ENCODE measurements at regions not wholly inside any gene's neighbourhood (a gene's known extent, or its start where the extent isn't known, plus 50 kb on each side); places are given as distances from the start of the nearest gene placed in this dataset.

GRCh38 chr11:114847306-114847975 is 169.1 kb downstream of the NXPE2 start:
- H3K27me3 ChIP-seq (ENCODE audit: insufficient read depth, low read length): no peaks in the 10 kb centered on the region
- no peaks in the 10 kb centered on the region for H3K36me3 ChIP-seq (ENCODE audit: control insufficient read depth in 1 of 2, insufficient read depth in 2 of 2, low read length in 2 of 2)
- peaks cover 0 to 4% of the 10 kb centered on the region in 2 experiments; a peak in 2 of 4 replicates for H3K9me3 ChIP-seq (ENCODE audit: control insufficient read depth in 1 of 2, insufficient read depth in 1 of 2, low read depth in 1 of 2, low read length in 2 of 2)
- BruUV-seq (replicated peaks): no TSS peak
- intact Hi-C loops (cut with micrococcal nuclease): no loop called here
- no peak overlapping the region for H3K27ac ChIP-seq (ENCODE audit: low read depth, low read length)
- DNase-seq (ENCODE audit: low read depth, low spot score) (no peak), ATAC-seq (no peak)
- H3K9me2 ChIP-seq (ENCODE audit: insufficient read depth): no peaks in the 10 kb centered on the region
- H2AFZ ChIP-seq (ENCODE audit: low read depth, low read length, poor library complexity, severe bottlenecking): no peak overlapping the region
- ChIA-PET POLR2A (no interaction called here), RAD21 (ENCODE audit: low non-redundant PET in 1 of 2, low total read pairs in 2 of 2, uncharacterized antibody in 2 of 2, unreplicated experiment in 2 of 2) (no interaction called here), CTCF (no interaction called here)
- H3K4me2 ChIP-seq (ENCODE audit: low read length): no peak overlapping the region
- no peak overlapping the region for H3K4me3 ChIP-seq (replicated peaks in 1 of 2; ENCODE audit: low read depth in 1 of 2, low read length in 2 of 2)
- H3K9ac ChIP-seq (ENCODE audit: low read length): no peak overlapping the region
- no peaks in the 10 kb centered on the region for H3K79me2 ChIP-seq (ENCODE audit: insufficient read depth, low read length)
- H3K4me1 ChIP-seq (ENCODE audit: control insufficient read depth in 1 of 2, insufficient read depth in 2 of 2, low read length in 2 of 2): no peaks in the 10 kb centered on the region
- H4K20me1 ChIP-seq (ENCODE audit: insufficient read depth): no peaks in the 10 kb centered on the region
- TF ChIP-seq REST (IDR thresholded peaks at IDR 0.05; ENCODE audit: low read depth) (no peak), ZNF274 (IDR thresholded peaks at IDR 0.05; ENCODE audit: low read depth, low read length) (no peak)

GRCh38 chr11:114848027-114848426 is 169.7 kb downstream of the NXPE2 start:
- H3K27me3 ChIP-seq (ENCODE audit: insufficient read depth, low read length): no peaks in the 10 kb centered on the region
- ChIA-PET CTCF (no interaction called here), POLR2A (no interaction called here), RAD21 (ENCODE audit: low non-redundant PET in 1 of 2, low total read pairs in 2 of 2, uncharacterized antibody in 2 of 2, unreplicated experiment in 2 of 2) (no interaction called here)
- no TSS peak for BruUV-seq (replicated peaks)
- no peaks in the 10 kb centered on the region for H3K4me1 ChIP-seq (ENCODE audit: control insufficient read depth in 1 of 2, insufficient read depth in 2 of 2, low read length in 2 of 2)
- no peaks in the 10 kb centered on the region for H3K79me2 ChIP-seq (ENCODE audit: insufficient read depth, low read length)
- H3K9ac ChIP-seq (ENCODE audit: low read length): no peak overlapping the region
- H3K4me2 ChIP-seq (ENCODE audit: low read length): no peak overlapping the region
- no peaks in the 10 kb centered on the region for H3K9me2 ChIP-seq (ENCODE audit: insufficient read depth)
- intact Hi-C loops (cut with micrococcal nuclease): no loop called here
- no peaks in the 10 kb centered on the region for H3K36me3 ChIP-seq (ENCODE audit: control insufficient read depth in 1 of 2, insufficient read depth in 2 of 2, low read length in 2 of 2)
- H3K9me3 ChIP-seq (ENCODE audit: control insufficient read depth in 1 of 2, insufficient read depth in 1 of 2, low read depth in 1 of 2, low read length in 2 of 2): peaks cover 0 to 4% of the 10 kb centered on the region in 2 experiments; a peak in 2 of 4 replicates
- no peaks in the 10 kb centered on the region for H4K20me1 ChIP-seq (ENCODE audit: insufficient read depth)
- no peak for DNase-seq (ENCODE audit: low read depth, low spot score)
- no peak overlapping the region for H3K4me3 ChIP-seq (replicated peaks in 1 of 2; ENCODE audit: low read depth in 1 of 2, low read length in 2 of 2)
- H2AFZ ChIP-seq (ENCODE audit: low read depth, low read length, poor library complexity, severe bottlenecking): no peak overlapping the region
- ATAC-seq: no peak
- H3K27ac ChIP-seq (ENCODE audit: low read depth, low read length): no peak overlapping the region
- TF ChIP-seq SP1 (IDR thresholded peaks at IDR 0.05; ENCODE audit: low read depth) (no peak), EZH2phosphoT487 (IDR thresholded peaks at IDR 0.05; ENCODE audit: borderline replicate concordance) (no peak), CTCF (IDR thresholded peaks at IDR 0.05 in 2 of 3, conservative IDR thresholded peaks at IDR 0.05 in 1 of 3; ENCODE audit: borderline replicate concordance in 1 of 3, insufficient read depth in 1 of 3, low read depth in 2 of 3, low read length in 2 of 3) (no peak), POLR2AphosphoS5 (IDR thresholded peaks at IDR 0.05; ENCODE audit: low read depth, low read length) (no peak), REST (IDR thresholded peaks at IDR 0.05; ENCODE audit: low read depth) (no peak)

All from HCT116 (cell line).